K562 (cell line): ENCODE measurements at regions not wholly inside any gene's neighbourhood (a gene's known extent, or its start where the extent isn't known, plus 50 kb on each side); places are given as distances from the start of the nearest gene placed in this dataset.
A peak's percentile ranks its signal among the peaks of the same experiment; 100 is the strongest.

Experiments
- BCL6 ChIP-seq: fragments of 250-450 bp; sonication (Bioruptor Pico); IDR thresholded peaks from 2 replicates; pipeline ENCODE4 v1.4.0; 2020
- BRD9 ChIP-seq: fragments of 450-650 bp; IDR thresholded peaks from 2 replicates; pipeline ENCODE4 v1.6.1; 2018; ENCODE audit warnings: low read depth; ENCODE audit not compliant: partially characterized antibody
- ESRRA ChIP-seq: fragments of 450-650 bp; IDR thresholded peaks from 2 replicates; pipeline ENCODE4 v1.6.1; 2014; ENCODE audit warnings: low read depth, mild to moderate bottlenecking, moderate library complexity, borderline replicate concordance
- ETS2 ChIP-seq: IDR thresholded peaks from 2 replicates; pipeline ENCODE4 v1.6.1; 2016; ENCODE audit warnings: borderline replicate concordance, missing genetic modification characterization, mild to moderate bottlenecking, moderate library complexity, missing compliant biosample characterization; ENCODE audit not compliant: poor library complexity, severe bottlenecking
- FOXA3 ChIP-seq, 2 experiments: fragments of 450-650 bp in 1 of 2; sonication (generic) in 1 of 2; formaldehyde crosslinking; IDR thresholded peaks in 1 of 2; conservative IDR thresholded peaks in 1 of 2; 2 replicates each; pipeline versions ENCODE4 v1.4.0 to v1.8.0; 2020 to 2022; ENCODE audit warnings: mild to moderate bottlenecking in 2 of 2, missing genetic modification reagents in 1 of 2
- HNRNPH1 ChIP-seq: fragments of 200-400 bp; formaldehyde crosslinking; optimal IDR thresholded peaks from 2 replicates; pipeline ENCODE3; 2017; ENCODE audit warnings: low read depth, mild to moderate bottlenecking, low read length, moderate library complexity
- KDM1A ChIP-seq, 2 experiments: fragments of 450-650 bp; IDR thresholded peaks; 2 replicates each; pipeline ENCODE4 v1.6.1; 2016; ENCODE audit warnings: mild to moderate bottlenecking in 2 of 2
- MAZ ChIP-seq, 2 experiments: fragments of 450-650 bp in 1 of 2; sonication (generic) in 1 of 2; formaldehyde crosslinking; IDR thresholded peaks in 1 of 2; conservative IDR thresholded peaks in 1 of 2; 2 replicates each; pipeline versions ENCODE4 v1.4.0 to v1.5.0; 2020; ENCODE audit warnings: mild to moderate bottlenecking in 1 of 2, missing genetic modification reagents in 1 of 2
- PURB ChIP-seq: sonication (generic); formaldehyde crosslinking; IDR thresholded peaks from 2 replicates; pipeline ENCODE4 v1.9.0; 2021; ENCODE audit warnings: low read depth, mild to moderate bottlenecking, missing genetic modification reagents
- RNF2 ChIP-seq: sonication (generic); IDR thresholded peaks from 2 replicates; pipeline ENCODE4 v1.6.1; 2016
- SMAD1 ChIP-seq: fragments of 150-350 bp; IDR thresholded peaks from 2 replicates; pipeline ENCODE4 v1.6.1; 2014; ENCODE audit warnings: low read length, low read depth; ENCODE audit not compliant: partially characterized antibody
- TBP ChIP-seq: optimal IDR thresholded peaks from 2 replicates; pipeline ENCODE3; 2011; ENCODE audit warnings: low read depth, low read length, improper control_type of control experiment
- U2AF1 ChIP-seq: fragments of 200-400 bp; formaldehyde crosslinking; optimal IDR thresholded peaks from 2 replicates; pipeline ENCODE3; 2017; ENCODE audit warnings: mild to moderate bottlenecking, low read depth, low read length, moderate library complexity
- ZNF124 ChIP-seq: sonication (generic); formaldehyde crosslinking; IDR thresholded peaks from 2 replicates; pipeline ENCODE4 v1.8.1; 2022; ENCODE audit warnings: missing genetic modification reagents
- ZNF609 ChIP-seq: sonication (generic); formaldehyde crosslinking; IDR thresholded peaks from 2 replicates; pipeline ENCODE4 v1.8.1; 2023; ENCODE audit warnings: missing genetic modification reagents, mild to moderate bottlenecking, borderline replicate concordance
- ZNF639 ChIP-seq, 2 experiments: fragments of 200-800 bp in 1 of 2; sonication (Bioruptor generic) in 1 of 2; sonication (generic) in 1 of 2; formaldehyde crosslinking in 1 of 2; IDR thresholded peaks in 1 of 2; conservative IDR thresholded peaks in 1 of 2; 2 replicates each; pipeline versions ENCODE4 v1.5.0 to v1.6.1; 2016 to 2020; ENCODE audit warnings: missing compliant biosample characterization in 1 of 2, missing genetic modification characterization in 1 of 2, missing genetic modification reagents in 1 of 2
- TF ChIP-seq, protein P1 (sequence below), 2 experiments: IDR thresholded peaks; 2 replicates each; pipeline ENCODE4 v1.6.1; 2011; ENCODE audit warnings: borderline replicate concordance in 1 of 2, control low read depth in 1 of 2, low read depth in 1 of 2, low read length in 1 of 2, mild to moderate bottlenecking in 1 of 2, mixed read lengths in 1 of 2, moderate library complexity in 1 of 2; ENCODE audit not compliant: insufficient read depth in 1 of 2, insufficient read length in 1 of 2, poor library complexity in 1 of 2, severe bottlenecking in 1 of 2; ENCODE audit errors: extremely low read depth in 1 of 2
- TF ChIP-seq, protein P2 (sequence below), 2 experiments: fragments of 250-450 bp in 1 of 2; fragments of 450-650 bp in 1 of 2; sonication (Bioruptor Pico) in 1 of 2; IDR thresholded peaks; 2 replicates each; pipeline versions ENCODE4 v1.6.1 to v1.8.0; 2016 to 2021; ENCODE audit warnings: mild to moderate bottlenecking in 2 of 2, moderate library complexity in 2 of 2, missing compliant biosample characterization in 1 of 2, missing genetic modification characterization in 1 of 2

DNA sequence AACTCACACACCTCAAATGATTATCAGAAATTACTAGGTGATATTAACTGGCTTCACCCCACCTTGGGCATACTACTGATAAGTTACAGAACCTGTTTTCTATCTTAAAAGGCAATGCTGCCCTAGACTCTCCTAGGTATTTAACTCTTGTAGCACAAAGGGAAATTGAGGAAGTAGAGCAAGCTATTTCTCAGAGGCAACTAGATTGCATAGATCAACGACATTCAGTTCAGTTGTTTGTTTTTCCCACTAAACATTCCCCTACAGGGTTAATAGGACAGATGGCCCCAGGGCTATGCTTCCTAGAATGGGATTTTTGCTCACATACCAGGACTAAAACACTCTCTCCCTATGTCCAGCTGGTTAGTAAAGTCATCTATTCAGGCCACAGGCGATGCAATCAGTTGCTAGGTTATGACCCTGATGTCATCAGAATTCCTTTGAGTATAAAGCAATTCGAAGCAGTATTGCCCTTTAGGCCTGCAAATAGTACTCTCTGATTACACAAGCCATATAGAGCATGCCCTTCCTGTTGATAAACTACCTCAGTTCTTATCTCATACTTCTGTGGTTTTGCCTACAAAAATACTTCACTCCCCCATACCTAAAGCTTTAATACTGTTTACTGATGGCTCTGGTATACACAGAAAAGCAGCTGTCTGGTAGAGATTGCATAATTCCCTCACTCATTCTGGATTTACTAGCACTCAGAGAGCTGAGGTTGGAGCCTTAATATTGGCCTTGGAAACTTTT is 67.4 kb upstream of the ASCC3 start (continued):
- TF ChIP-seq ZNF639 (CRISPR knock-in tag; conservative IDR thresholded peaks at IDR 0.05 in 1 of 2, IDR thresholded peaks at IDR 0.05 in 1 of 2) (no peak), PURB (CRISPR knock-in tag) (no peak), MAZ (CRISPR knock-in tag; conservative IDR thresholded peaks at IDR 0.05 in 1 of 2, IDR thresholded peaks at IDR 0.05 in 1 of 2) (no peak), SMAD1 (no peak), BCL6 (CRISPR knock-in tag) (no peak), HNRNPH1 (no peak), TBP (no peak), ETS2 (tag) (no peak), BRD9 (no peak), ZNF609 (peak; percentile 59; the same call in 1 of the 2 replicates), KDM1A (IDR thresholded peaks at IDR 0.05) (peak; percentile 93 to 94), RNF2 (no peak), ZNF124 (CRISPR knock-in tag) (no peak), U2AF1 (no peak), ESRRA (peak; percentile 72; the same call in 1 of the 2 replicates), FOXA3 (CRISPR knock-in tag; conservative IDR thresholded peaks at IDR 0.05 in 1 of 2, IDR thresholded peaks at IDR 0.05 in 1 of 2) (peak in 1 of 2 experiments; percentile 65; a peak in 1 of 4 replicates)
- TF ChIP-seq, protein P1, sequence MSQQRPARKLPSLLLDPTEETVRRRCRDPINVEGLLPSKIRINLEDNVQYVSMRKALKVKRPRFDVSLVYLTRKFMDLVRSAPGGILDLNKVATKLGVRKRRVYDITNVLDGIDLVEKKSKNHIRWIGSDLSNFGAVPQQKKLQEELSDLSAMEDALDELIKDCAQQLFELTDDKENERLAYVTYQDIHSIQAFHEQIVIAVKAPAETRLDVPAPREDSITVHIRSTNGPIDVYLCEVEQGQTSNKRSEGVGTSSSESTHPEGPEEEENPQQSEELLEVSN (IDR thresholded peaks at IDR 0.05; ENCODE audit: borderline replicate concordance in 1 of 2, extremely low read depth in 1 of 2, insufficient read depth in 1 of 2, insufficient read length in 1 of 2, low read depth in 1 of 2, low read length in 1 of 2, poor library complexity in 1 of 2, severe bottlenecking in 1 of 2) = no peak
- TF ChIP-seq, protein P2, sequence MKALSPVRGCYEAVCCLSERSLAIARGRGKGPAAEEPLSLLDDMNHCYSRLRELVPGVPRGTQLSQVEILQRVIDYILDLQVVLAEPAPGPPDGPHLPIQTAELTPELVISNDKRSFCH (CRISPR knock-in tag; IDR thresholded peaks at IDR 0.05) = no peak
- TF ChIP-seq, protein P2 (tag; IDR thresholded peaks at IDR 0.05) = no peak
